Stimulated activated CD8-positive, alpha-beta memory T cell treated with anti-CD3 and anti-CD28 coated beads, Interleukin-2, amount 100 ng/mL, for 1 hour (primary cell): ENCODE measurements at regions not wholly inside any gene's neighbourhood (a gene's known extent, or its start where the extent isn't known, plus 50 kb on each side); places are given as distances from the start of the nearest gene placed in this dataset.
"Not testable (repeated sequence)": the region's sequence is repeated elsewhere in the genome, so short reads cannot be mapped to it uniquely, and the experiment has no call there.

Experiments used
- DNase-seq, 2 donors: peaks; one replicate each; pipeline ENCODE4 v3.0.0-alpha.2; 2020; ENCODE audit warnings: low read depth in 2 of 2

- no peak for DNase-seq
Observed at GRCh38 chr4:149986917-149987316, 91.3 kb upstream of the DCLK2 start.

DNA sequence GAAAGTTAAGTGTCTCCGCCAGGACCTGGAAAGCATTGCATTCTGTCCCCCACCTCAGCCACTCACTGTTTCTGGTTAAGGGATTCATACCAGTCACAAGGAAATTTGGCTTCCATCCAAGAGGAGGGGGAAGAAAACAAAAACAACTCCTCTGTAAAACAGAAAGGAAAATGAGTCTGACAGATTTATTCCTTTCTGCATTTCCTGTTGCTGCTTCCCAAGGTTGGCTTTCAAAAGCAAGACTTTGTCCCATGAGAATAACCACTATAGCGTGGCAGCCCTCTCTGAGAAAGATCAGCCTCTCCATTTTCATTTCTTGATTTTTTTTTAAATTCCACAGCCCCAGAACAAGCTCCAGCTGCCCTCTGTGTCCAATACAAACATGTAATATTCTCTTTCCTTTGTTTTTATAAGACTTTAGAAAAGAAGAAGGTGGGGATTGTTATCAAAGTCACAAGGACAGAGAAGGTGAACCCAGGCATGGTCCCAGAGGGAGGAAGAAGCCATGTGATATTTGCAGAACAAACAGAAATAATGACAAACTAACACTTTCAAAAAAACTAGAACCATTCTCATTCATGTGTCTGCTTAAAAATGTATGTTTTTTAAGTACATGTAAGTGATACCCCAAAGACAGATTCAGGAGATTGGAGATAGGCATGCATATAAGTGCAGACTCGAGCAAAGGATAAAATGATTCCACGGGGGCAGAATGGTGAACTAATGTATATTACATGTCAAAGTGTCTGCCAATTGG is 90.7 kb upstream of the DCLK2 start:
- DNase-seq = no peak

- no peak for DNase-seq
Observed at GRCh38 chr4:149988087-149988410, 90.2 kb upstream of the DCLK2 start.

DNA sequence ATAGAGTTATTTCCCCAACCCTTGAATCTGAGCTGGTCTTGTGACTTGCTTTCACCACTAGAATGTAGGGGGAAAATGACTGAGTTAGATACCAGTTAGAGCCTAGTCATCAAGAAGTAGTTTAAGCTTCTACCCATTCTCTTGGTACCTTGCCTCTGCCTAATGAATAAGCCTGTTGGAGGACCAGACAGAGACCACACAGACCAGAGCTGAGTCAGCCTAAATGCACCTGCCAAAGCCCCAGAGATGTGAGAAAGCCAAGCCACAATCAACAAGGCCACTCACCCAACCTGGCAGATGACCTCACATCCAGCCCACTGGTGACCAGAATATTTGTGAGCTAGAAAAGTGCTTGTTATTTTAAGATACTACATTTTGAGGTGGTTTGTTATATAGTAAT is 85.2 kb upstream of the DCLK2 start:
- no peak for DNase-seq

- no peak for DNase-seq
Observed at GRCh38 chr4:149995134-149995756, 83.0 kb upstream of the DCLK2 start.

GRCh38 chr4:149997881-149998421 is 80.3 kb upstream of the DCLK2 start:
- DNase-seq = no peak

DNA sequence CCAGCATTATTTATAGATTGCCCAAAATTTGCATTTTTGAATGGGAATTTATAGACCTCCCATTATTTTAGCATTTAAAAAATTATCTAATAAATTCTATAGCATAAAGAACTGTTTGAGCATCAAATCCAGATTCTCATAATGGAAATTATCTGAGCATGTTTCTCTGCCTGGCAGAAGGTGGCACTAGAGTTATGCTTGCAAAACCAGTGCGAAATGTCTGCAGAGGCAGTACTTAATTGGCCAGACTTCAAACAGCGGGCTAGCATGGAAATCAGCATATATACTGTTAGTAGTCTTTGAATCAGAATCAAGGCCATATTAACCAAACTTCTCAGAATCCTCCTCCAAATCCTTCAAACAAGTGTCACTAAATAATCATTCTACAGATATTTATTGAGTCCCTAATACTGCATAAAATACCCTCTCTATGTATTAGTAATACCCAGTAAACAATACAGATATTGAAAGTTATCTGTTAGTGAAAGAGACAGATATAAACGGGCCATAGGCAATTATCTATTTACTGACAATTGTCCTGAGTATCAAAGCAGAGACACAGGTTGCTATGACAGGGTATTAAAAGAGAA is 78.7 kb upstream of the DCLK2 start:
- DNase-seq = no peak

DNA sequence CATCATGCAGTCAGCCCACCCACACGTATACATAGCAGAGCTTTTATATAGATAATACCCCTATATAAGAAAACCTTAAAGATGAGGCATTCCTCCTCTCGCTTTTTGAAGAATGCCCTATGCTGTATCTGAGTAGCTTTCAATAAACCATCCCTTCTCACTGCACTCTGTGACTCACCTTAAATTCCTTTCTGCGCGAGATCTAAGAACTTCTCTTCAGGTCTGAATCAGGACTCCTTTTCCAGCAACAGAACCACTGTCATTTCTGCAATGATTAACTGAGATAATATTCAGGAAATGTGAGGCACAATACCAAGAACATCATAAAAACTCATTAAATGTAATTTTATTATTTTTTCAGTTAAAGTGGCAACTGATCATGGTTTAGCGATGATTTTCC is 76.4 kb upstream of the DCLK2 start:
- DNase-seq = no peak

DNA sequence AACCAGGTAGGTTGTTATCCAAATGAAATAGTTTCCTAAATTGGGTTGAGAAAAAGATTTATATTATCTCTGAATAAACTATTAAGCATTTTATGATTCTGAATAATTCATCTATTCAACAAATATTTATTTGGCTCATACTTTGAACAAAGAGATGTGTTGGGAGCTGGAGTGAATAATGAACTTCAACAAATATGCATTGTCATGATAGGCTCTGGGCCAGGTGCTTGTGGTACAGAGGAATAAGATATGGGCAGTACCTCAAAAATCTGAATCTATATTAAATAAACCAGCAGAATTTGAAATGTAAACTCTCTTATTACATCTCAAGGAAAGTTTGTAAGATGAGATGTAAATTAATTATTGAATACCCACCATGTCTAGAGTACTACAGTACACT is 75.7 kb upstream of the DCLK2 start:
- DNase-seq = no peak

- DNase-seq = no peak
Observed at GRCh38 chr4:150004481-150004880, 73.8 kb upstream of the DCLK2 start.

- no peak for DNase-seq
Observed at GRCh38 chr4:150005537-150005936, 72.7 kb upstream of the DCLK2 start.

- no peak for DNase-seq
Observed at GRCh38 chr4:150006197-150006596, 72.0 kb upstream of the DCLK2 start.

DNA sequence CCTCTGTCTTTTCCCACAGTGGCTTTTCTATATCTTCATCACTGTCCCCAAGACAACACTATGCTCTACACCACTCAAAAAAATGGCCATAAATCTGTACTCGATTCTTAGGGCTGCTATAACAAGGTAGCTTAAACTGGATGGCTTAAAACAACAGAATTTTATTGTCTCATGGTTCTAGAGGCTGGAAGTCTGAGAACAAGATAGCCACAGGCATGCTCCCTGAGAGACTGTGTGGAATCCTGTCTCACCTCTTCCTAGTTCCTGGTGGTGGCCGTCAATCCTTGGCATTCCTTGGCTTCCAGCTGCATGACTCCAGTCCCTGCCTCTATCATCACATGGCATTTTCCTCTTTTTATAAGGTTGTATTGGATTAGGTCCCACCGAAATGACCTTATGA is 70.7 kb upstream of the DCLK2 start:
- no peak for DNase-seq

GRCh38 chr4:150008546-150008945 is 69.7 kb upstream of the DCLK2 start:
- no peak for DNase-seq

- DNase-seq = no peak
Observed at GRCh38 chr4:150009533-150009932, 68.7 kb upstream of the DCLK2 start.

- no peak for DNase-seq
Observed at GRCh38 chr4:150010525-150011126, 67.6 kb upstream of the DCLK2 start.

DNA sequence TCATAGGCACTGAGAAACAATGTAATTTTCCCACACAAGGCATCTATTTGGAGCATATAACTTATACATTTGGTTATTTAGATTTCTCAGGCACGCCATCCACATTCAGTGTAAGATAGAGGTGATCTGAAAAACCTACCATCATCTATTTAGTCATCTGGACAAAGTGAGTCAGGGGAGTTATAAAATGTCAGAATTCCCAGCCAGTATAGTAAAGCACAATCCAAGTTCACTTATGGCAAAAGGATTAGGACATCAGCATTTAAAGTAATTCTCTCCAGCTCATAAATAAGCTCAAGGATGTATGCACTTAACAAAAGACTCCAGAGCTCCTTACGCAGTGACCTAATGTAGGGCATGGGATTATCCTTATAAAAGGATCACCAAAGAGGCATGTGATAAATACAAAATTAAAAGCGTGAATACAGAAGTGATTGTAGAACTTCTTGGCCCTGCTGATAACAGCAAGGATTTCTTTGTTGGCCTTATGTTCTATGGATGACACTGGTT is 65.3 kb upstream of the DCLK2 start:
- no peak for DNase-seq

DNA sequence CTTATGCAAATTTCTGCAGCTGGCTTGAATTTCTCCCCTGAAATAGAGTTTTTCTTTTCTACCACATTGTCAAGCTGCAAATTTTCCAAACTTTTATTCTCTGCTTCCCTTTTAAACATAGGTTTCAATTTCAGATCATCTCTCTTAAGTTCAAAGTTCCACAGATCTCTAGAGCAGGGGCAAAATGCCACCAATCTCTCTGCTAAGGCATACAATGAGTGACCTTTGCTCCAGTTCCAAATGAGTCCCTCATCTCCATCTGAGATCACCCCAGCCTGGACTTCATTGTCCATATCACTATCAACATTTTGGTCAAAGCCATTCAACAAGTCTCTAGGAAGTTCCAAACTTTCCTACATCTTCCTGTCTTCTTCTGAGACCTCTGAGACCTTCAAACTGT is 62.3 kb upstream of the DCLK2 start:
- not testable (repeated sequence) for DNase-seq

DNA sequence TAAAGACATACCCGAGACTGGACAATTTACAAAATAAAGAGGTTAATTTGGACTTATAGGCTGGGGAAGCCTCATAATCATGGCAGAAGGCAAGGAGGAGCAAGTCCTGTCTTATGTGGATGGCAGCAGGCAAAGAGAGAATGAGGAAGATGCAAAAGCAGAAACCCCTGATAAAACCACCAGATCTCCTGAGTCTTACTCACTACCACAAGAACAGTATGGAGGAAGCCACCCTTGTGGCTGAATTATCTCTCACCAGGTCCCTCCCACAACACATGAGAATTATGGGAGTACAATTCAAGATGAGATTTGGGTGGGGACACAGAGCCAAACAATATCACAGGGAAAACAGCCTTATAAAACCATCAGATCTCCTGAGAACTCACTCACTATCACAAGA is 61.6 kb upstream of the DCLK2 start:
- not testable (repeated sequence) for DNase-seq

DNA sequence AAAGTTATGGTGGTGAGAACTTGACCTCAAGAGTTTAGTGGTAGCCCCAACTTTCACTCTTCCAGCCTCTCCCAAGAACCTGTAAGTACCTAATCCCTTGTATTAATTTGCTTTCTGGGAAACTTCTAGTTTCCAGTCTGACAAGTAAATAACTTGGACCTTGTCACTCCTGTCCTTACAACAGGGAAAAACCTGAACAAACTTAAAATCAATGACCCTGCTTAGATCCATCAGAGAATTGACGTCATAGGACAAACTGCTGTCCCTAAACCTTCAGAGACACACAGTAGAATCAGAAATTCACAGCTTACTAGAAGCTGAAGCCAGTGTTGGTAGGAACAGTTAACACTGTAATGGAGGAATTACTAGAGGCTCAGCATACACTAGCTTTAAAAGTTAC is 60.0 kb upstream of the DCLK2 start:
- no peak for DNase-seq

- DNase-seq = no peak
Observed at GRCh38 chr4:150021483-150021882, 56.8 kb upstream of the DCLK2 start.

GRCh38 chr4:150023489-150023888 is 54.8 kb upstream of the DCLK2 start:
- DNase-seq = no peak

DNA sequence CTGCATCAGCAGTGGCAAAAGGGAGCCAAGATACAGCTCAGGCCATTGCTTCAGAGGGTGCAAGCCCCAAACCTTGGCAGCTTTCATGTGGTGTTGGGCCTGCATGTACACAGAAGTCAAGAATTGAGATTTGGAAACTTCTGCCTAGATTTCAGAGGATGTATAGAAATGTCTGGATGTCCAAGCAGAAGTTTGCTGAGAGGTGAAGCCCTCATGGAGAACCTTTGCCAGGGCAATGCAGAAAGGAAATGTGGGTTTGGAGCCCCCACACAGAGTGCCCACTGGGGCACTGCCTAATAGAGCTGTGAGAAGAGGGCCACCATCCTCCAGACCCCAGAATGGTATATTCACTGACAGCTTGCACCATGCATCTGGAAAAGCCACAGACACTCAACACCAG is 51.3 kb upstream of the DCLK2 start:
- DNase-seq = not testable (repeated sequence)
